ENCODE measurements at regions not wholly inside any gene's neighbourhood (a gene's known extent, or its start where the extent isn't known, plus 50 kb on each side); places are given as distances from the start of the nearest gene placed in this dataset. TPM values are rescaled to one million over a fixed set of nuclear protein-coding genes. Genes with fewer than 3 reads are reported as not detected.

Small RNA genes lying in the stretch of these regions (small RNA-seq; reads per million reads assigned to genes)
- gene RN7SKP265 (ENCODE audit: low read depth) = not detected
